ENCODE measurements at regions not wholly inside any gene's neighbourhood (a gene's known extent, or its start where the extent isn't known, plus 50 kb on each side); places are given as distances from the start of the nearest gene placed in this dataset.

- no peak for DNase-seq
Measured at GRCh38 chr6:143621876-143622605, 55.7 kb upstream of the PHACTR2 start.

- no peak for DNase-seq
Measured at GRCh38 chr6:143621159-143621873, 56.4 kb upstream of the PHACTR2 start.

DNA sequence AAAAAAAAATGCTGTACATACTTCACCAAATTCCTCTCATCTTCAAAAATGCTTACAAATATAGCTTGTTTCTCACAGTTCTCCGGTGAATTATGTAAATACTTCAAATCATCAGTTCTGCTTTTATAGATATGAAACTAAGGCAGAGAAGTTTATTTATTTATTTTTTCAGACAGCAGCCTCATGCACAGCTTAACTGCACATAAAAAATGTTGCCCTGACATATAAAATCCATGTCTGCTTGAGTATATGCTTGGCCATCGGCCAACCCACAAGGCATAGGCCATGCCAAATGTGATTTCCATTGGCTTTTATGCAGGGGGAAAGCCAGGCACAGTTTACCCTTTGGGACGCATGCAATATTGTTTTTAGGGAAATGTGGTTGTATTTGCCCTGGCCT is 57.3 kb upstream of the PHACTR2 start:
- DNase-seq: no peak

- DNase-seq: no peak
Measured at GRCh38 chr6:143619824-143620401, 57.9 kb upstream of the PHACTR2 start.

- DNase-seq: no peak
Measured at GRCh38 chr6:143616741-143617140, 61.0 kb upstream of the PHACTR2 start.

DNA sequence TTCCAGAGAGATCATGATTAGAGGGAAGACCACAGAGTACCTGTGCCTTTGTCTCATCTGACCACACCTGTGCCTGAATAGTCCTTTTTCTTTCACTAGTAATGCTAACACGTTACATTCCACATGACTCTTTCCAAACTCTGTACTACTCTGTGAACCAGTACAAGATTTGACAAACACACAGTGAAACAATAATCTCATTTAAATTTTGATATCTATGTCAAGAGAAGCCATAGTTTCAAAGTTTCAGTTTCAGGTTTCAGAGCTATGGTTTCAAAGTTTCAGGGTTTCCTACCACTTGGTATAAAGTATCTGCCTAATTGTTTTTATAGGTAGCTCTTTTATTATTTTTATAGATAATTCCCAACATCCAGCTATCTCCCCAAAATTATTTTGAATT is 62.0 kb upstream of the PHACTR2 start:
- no peak for DNase-seq

DNA sequence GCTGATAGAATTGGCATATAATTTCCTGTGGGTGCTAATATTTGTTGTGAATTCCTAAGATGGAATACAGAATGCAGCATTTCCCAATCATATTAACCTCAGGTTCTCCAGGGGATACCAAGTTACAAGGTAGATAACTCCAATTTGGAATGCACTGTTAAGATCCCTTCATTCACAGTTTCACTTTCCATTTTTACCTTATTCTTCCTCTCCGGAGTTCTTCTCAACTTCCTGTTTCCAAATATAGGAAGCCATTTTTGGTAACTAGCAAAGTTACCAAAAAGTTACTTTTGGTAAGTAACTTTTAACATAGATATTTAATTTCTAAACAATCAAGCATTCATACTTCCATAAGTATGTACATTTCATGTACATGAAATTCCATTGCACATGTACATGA is 63.5 kb upstream of the PHACTR2 start:
- DNase-seq: no peak

- no peak for DNase-seq
Measured at GRCh38 chr6:143613749-143614148, 64.0 kb upstream of the PHACTR2 start.

DNA sequence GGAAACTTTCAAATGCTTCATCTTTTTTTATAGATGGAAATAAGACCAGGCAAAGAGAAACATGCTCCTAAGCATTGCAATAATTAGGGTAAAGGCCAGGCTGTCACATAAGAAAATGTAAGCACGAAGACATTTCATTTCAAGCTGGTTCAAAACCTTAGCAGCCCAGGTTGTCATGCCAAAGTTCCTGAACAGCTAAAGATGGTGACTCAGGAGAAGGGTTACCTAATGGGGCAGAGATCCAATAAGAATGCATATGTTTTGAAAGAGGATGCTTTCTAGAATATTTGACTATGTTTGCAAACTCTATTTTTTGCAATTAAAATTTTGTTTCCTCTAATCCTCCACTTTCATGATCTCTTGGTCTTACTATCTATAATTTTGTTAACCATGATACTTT is 65.6 kb upstream of the PHACTR2 start:
- no peak for DNase-seq

DNA sequence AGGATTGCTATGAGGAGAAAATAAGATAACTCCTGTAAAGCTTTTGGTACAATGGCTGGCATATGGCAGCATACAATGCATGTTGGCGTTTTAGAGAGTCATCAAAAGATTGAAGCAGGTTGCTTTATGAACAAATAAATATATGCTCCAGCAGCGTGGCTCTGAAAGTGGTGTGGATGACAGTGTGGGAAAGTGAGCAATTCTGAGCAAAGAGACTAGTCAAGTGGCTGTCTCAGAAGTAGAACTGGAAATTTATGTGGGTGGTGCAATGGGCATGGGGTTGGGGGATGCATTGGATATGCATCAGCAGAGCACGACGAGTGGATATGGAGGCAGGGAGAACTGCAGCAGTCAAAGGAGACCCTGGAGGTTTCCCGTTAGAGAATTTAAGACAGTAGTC is 66.2 kb upstream of the PHACTR2 start:
- DNase-seq: no peak

DNA sequence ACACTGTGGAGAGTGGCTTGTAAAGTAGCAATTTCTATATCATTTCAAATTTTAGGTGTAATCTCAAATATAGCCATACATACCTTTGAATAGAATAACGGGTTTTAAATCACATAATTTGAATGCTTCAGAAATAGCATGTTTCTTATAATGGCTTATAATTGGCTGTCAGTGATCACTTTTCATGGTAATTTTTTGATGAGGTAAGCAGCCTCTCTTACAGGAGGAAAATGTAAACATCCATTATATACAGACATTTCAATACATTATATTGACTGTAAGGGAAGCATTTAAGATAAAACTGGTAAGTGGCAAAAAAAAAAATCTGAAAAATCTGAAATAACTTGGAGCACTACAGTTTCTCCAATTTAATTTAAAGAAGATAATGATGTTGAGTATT is 67.8 kb upstream of the PHACTR2 start:
- no peak for DNase-seq

DNA sequence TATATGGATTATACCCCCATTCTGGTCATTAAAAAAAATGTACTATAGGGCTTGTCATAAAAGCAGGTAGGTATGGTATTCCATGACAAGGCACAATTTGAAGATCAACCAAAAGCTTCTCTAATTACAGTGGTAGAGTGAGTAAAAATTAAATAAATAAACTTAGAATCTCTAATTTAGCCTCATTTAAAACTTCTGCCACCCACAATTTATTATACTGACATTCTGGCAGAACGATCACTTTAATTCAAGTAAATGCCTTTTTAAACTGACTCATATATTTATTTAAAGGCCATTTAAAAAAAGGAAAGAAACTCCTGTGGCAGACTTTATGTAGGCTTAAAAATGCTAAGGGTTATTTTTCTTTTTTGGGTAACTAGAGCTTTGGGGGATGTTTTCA is 68.3 kb upstream of the PHACTR2 start:
- DNase-seq: no peak

GRCh38 chr6:143608906-143609305 is 68.9 kb upstream of the PHACTR2 start:
- DNase-seq: no peak

DNA sequence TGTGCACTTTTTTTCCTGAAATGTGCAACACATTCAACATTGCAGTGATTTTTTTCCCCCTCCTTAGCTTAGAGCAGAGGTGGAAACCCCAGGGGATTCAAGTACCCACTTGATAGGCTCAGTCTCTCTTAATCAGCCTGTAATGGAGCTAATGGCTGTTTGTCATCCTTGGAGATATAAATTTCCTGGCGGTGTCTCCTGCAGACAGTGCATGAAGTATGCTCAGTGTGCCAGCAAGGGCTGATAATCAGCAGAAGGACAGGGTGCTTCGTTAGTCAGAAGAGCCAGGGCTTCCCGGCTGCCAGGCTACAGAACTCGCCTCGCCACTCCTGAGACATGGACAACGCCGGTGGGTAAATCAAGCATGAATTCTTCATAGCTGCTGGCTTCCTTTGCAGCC is 69.8 kb upstream of the PHACTR2 start:
- DNase-seq: no peak

GRCh38 chr6:143607168-143607567 is 70.6 kb upstream of the PHACTR2 start:
- no peak for DNase-seq

DNA sequence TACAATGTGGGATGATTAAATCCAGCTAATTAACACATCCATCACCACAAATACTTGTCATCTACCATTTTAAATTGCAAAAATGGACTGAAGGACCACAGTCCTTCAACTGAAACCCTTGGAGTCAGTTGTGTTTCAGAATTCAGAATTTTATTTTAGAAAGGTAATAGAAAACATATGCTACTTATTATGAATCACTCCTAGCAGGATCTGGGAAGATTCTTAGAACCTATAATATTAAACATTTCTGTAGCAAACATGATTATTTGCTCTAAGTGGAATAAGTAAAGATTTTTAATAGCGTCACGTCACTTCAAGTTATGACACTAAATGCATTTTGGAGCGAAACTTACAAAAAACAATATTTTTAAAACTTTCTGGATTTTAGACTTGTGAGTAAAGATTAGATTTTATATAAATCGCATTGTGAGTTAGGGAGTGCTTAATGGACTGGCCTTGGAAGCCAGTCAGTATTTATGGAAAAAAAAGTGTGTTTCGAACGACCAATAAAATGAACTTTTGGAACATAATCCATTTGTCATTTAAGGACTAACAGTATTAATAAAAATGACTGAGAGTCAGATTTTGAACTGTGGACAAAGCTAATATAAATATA is 71.8 kb upstream of the PHACTR2 start:
- no peak for DNase-seq

DNA sequence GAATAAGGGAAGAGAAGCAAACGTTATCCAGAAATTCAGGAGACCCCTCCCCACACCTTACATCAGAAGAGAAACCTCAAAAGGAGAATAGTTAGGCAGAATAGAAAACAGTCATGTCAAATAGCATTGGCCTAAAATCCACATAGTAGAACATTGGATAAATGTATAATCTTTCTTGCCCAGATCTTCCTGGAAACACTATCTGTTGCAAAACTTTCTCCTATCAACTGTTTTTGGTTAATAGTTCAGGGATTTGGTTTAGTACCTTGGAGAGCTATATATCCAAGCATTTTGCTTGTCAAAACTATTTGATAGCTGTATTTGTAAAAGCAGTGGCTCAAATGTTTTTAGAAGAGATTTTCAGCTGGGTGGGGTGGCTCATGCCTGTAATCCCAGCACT is 74.3 kb upstream of the PHACTR2 start:
- DNase-seq: no peak

- no peak for DNase-seq
Measured at GRCh38 chr6:143601504-143601903, 76.3 kb upstream of the PHACTR2 start.

DNA sequence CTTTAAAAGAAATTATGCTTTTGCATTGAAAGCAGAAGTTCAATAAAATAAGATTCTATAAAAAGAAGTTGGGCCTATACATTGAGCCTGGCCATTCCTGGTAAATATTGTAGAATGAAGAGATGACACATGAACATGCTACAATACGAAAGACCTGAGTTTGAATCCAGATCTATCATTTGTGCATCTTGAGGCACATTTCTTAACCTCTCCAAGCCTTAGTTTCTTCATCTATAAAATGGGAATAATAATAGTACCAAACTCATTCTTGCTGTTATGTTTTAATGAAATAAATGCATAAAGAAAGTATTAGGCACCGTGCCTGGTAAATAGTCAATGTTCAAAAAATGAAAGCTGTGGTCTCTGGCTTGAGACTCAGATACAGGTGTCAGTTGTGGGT is 76.9 kb upstream of the PHACTR2 start:
- no peak for DNase-seq

DNA sequence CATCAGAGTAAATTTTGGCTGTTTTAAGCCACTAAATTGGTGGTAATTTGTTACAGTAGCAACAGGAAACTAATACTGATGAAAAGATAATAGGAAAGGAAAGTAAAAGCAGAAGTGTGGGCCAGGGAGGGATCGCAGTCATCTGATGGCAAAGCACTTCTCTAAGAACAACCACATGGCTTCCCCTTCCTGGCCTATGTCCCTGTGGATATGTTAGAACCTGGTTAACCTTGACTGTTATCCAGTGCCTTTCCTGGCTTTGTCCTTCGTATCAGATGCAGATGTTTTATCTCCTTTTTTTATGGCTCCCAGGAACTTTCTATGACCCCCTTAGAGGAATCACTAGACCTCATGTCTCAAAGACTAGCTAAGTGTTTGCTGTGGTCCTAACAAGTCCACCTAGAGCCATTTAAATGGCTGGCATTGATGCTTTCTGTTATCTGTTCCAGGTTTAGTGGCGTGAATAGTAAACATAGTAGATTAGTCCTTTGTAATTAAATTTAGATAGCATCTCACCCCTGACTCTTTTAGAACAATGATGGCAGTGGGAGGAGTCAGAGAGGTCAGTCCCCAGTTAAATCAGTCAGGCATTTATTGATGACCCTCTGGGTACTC is 79.2 kb upstream of the PHACTR2 start:
- peak; percentile 70 for DNase-seq

DNA sequence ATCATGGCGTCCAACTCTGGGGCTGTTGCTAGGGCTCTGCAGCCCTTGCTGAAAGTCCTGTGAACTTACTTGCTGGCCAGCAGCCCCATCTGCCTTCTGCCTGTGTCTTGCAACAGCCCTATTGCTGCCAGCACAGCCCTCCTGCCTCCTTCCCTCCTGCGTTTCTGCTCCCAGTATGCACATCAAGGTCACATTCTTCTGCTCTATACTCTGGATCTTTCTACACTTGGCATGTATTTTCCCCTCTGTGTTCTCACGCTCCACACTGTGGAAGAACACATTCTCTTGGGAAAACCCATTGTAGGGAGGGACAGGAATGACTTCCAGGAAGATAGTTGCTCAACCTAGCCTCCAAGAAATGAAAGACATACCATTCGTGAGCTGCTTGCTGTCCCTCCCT is 80.9 kb upstream of the PHACTR2 start:
- DNase-seq: no peak

DNA sequence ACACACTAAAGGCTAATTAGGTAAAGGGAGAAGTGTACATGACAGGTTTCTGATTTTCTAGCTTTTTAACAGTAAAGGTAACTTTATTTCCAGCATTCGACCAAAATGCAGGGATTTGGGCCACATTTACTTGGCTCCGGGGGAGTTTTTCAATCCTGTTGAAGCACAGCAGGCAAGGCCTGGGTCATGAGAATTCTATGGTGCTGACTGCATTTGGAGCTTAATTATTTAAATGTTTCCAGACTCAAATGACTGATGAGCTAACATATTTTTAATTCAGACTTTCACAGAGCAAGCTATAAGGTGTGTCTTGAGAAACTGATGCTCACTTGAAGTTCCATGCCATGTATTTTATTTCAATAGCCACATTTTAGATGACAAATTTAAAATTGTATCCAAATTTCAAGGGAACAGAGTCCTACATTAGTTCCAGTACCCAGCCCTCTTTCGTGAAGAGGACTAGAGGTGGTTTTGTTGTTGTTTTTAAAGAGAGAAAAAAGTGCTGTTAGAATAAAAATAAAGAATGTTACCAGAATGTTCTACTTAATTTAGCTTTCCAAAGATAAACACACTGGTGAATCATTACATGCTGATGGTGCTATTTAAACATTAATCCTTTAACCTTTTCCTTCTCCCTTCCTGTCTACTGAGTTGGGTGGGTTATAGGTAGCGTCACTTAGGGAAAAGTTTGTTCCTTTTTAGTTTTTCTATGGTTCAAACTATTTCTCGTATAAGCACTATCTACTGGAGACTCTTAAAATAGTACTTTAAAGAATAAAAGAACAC is 82.3 kb upstream of the PHACTR2 start:
- no peak for DNase-seq

DNA sequence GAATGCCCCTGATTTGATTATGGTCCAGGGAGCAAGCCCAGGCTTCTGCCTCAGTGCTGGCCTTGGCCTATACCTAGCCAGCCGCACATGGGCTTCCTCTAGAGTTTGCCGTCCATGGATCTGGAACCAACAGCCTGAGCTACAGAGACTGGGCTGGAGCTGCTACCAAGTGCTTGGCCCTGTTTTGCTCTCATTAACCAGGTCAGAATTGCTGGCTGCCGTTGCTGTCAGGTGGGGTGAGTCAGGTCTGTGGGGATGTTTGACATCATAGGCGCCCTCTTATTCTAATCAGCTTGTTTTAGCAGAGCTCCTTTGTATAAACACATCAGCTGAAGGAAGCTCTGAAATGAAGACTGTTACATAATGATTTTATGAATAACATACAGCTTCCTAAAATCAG is 83.1 kb upstream of the PHACTR2 start:
- DNase-seq: peak; percentile 67
